Body of pancreas (tissue), 4 donors: ENCODE measurements at regions not wholly inside any gene's neighbourhood (a gene's known extent, or its start where the extent isn't known, plus 50 kb on each side); places are given as distances from the start of the nearest gene placed in this dataset.

Source experiments
- POLR2A ChIP-seq, 3 donors: fragments of 450-650 bp; IDR thresholded peaks; one replicate each; pipeline ENCODE4 v1.6.1; 2016; ENCODE audit warnings: antibody characterized with exemption in 3 of 3, mild to moderate bottlenecking in 2 of 3
- TF ChIP-seq, protein P1 (sequence below), 7 experiments: fragments of 450-650 bp in 4 of 7; fragments of 200-600 bp in 3 of 7; sonication (generic) in 3 of 7; IDR thresholded peaks; one replicate each; pipeline ENCODE4 v1.5.1; 2016 to 2019; ENCODE audit warnings: antibody characterized with exemption in 7 of 7

DNA sequence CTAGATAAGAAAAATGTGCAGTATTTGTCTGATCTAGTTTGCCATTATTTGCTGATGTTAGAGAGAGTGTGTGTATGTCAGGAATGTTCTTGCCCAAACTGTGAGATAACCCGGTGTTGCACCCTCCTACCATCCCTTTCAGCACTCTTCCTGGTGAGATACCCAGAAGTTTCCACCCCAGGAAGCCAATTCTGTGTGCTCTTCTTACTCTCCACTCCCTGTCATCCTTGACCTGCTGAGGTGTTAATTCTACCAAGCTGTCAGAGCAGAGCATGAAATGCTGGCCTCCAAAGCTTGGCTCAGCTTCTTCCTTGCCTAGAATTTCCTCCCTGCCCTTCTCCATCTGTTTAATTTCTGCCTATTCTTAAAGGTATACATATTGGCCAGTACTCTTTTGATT lies 237.3 kb upstream of the CNR1 start:
- TF ChIP-seq, protein P1, sequence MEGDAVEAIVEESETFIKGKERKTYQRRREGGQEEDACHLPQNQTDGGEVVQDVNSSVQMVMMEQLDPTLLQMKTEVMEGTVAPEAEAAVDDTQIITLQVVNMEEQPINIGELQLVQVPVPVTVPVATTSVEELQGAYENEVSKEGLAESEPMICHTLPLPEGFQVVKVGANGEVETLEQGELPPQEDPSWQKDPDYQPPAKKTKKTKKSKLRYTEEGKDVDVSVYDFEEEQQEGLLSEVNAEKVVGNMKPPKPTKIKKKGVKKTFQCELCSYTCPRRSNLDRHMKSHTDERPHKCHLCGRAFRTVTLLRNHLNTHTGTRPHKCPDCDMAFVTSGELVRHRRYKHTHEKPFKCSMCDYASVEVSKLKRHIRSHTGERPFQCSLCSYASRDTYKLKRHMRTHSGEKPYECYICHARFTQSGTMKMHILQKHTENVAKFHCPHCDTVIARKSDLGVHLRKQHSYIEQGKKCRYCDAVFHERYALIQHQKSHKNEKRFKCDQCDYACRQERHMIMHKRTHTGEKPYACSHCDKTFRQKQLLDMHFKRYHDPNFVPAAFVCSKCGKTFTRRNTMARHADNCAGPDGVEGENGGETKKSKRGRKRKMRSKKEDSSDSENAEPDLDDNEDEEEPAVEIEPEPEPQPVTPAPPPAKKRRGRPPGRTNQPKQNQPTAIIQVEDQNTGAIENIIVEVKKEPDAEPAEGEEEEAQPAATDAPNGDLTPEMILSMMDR (IDR thresholded peaks at IDR 0.05): no peak
- TF ChIP-seq POLR2A (IDR thresholded peaks at IDR 0.05): no peak
